Activated CD4-positive, alpha-beta memory T cell treated with anti-CD3 and anti-CD28 coated beads for 36 hours (primary cell): ENCODE measurements at regions not wholly inside any gene's neighbourhood (a gene's known extent, or its start where the extent isn't known, plus 50 kb on each side); places are given as distances from the start of the nearest gene placed in this dataset.

Source experiments
- CTCF ChIA-PET: fragments of 350-600 bp; sonication (Branson Sonifier 250); formaldehyde crosslinking; loops from one replicate; lab custom pipeline; 2021; ENCODE audit warnings: antibody characterized with exemption, inconsistent platforms; lab: Charles Lee
- POLR2A ChIA-PET: fragments of 350-600 bp; sonication (Branson Sonifier 250); formaldehyde crosslinking; loops from one replicate; lab custom pipeline; 2021; ENCODE audit warnings: antibody characterized with exemption; lab: Charles Lee
- DNase-seq: peaks from one replicate; pipeline ENCODE4 v3.0.0-alpha.2; 2020
- H3K27ac Mint-ChIP-seq: one replicate; pipeline ENCODE4 v1.8.0; 2021; ENCODE audit warnings: mixed read lengths
- H3K27me3 Mint-ChIP-seq: one replicate; pipeline ENCODE4 v1.8.0; 2021; ENCODE audit warnings: mixed read lengths
- H3K36me3 Mint-ChIP-seq: one replicate; pipeline ENCODE4 v1.8.0; 2021; ENCODE audit warnings: mixed read lengths
- H3K4me1 Mint-ChIP-seq: one replicate; pipeline ENCODE4 v1.8.0; 2021; ENCODE audit warnings: low read depth, mixed read lengths
- H3K4me3 Mint-ChIP-seq: one replicate; pipeline ENCODE4 v1.8.0; 2021; ENCODE audit warnings: mild to moderate bottlenecking, mixed read lengths
- H3K9me3 Mint-ChIP-seq: one replicate; pipeline ENCODE4 v1.8.0; 2021; ENCODE audit warnings: mixed read lengths
- intact Hi-C: fragments of 100-400 bp; cut with micrococcal nuclease; formaldehyde crosslinking; loops from one replicate; pipeline ENCODE4 v1.15.1; 2023

- H3K27ac Mint-ChIP-seq: no peak overlapping the region
- ChIA-PET CTCF (no interaction called here), POLR2A (no interaction called here)
- H3K4me1 Mint-ChIP-seq: no peaks in the 10 kb centered on the region
- no peak overlapping the region for H3K4me3 Mint-ChIP-seq
- H3K9me3 Mint-ChIP-seq: no peaks in the 10 kb centered on the region
- intact Hi-C loops: no loop called here
- DNase-seq: no peak
- H3K27me3 Mint-ChIP-seq: no peaks in the 10 kb centered on the region
- no peaks in the 10 kb centered on the region for H3K36me3 Mint-ChIP-seq
These were observed 220.6 kb downstream of the TRIM36 start for GRCh38 chr5:114948986-114949621.

GRCh38 chr5:114948363-114948762, 221.3 kb downstream of the TRIM36 start:
- DNase-seq: no peak
- H3K27ac Mint-ChIP-seq: no peak overlapping the region
- no peaks in the 10 kb centered on the region for H3K36me3 Mint-ChIP-seq
- H3K4me1 Mint-ChIP-seq: no peaks in the 10 kb centered on the region
- H3K4me3 Mint-ChIP-seq: no peak overlapping the region
- ChIA-PET POLR2A (no interaction called here), CTCF (no interaction called here)
- peaks cover 2% of the 10 kb centered on the region for H3K9me3 Mint-ChIP-seq
- intact Hi-C loops: no loop called here
- H3K27me3 Mint-ChIP-seq: no peaks in the 10 kb centered on the region

- H3K27ac Mint-ChIP-seq: no peak overlapping the region
- intact Hi-C loops: no loop called here
- no peak overlapping the region for H3K4me3 Mint-ChIP-seq
- DNase-seq: no peak
- ChIA-PET CTCF (no interaction called here), POLR2A (no interaction called here)
- no peaks in the 10 kb centered on the region for H3K36me3 Mint-ChIP-seq
- no peaks in the 10 kb centered on the region for H3K4me1 Mint-ChIP-seq
- no peaks in the 10 kb centered on the region for H3K27me3 Mint-ChIP-seq
- peaks cover 39% of the 10 kb centered on the region for H3K9me3 Mint-ChIP-seq
These were observed 229.0 kb downstream of the TRIM36 start for GRCh38 chr5:114940709-114941108.

- no peak for DNase-seq
- no peak overlapping the region for H3K27ac Mint-ChIP-seq
- CTCF ChIA-PET: no interaction called here
- POLR2A ChIA-PET: no interaction called here
- no peaks in the 10 kb centered on the region for H3K27me3 Mint-ChIP-seq
- intact Hi-C loops: no loop called here
- no peaks in the 10 kb centered on the region for H3K36me3 Mint-ChIP-seq
- H3K4me1 Mint-ChIP-seq: no peaks in the 10 kb centered on the region
- no peak overlapping the region for H3K4me3 Mint-ChIP-seq
- peaks cover 25% of the 10 kb centered on the region for H3K9me3 Mint-ChIP-seq
These were observed 234.2 kb downstream of the TRIM36 start for GRCh38 chr5:114935490-114935889.

- Mint-ChIP-seq H3K27me3 (no peaks in the 10 kb centered on the region), H3K4me1 (no peaks in the 10 kb centered on the region), H3K27ac (no peak overlapping the region), H3K4me3 (no peak overlapping the region), H3K36me3 (no peaks in the 10 kb centered on the region), H3K9me3 (peaks cover 2% of the 10 kb centered on the region)
- ChIA-PET POLR2A (no interaction called here), CTCF (no interaction called here)
- no peak for DNase-seq
- intact Hi-C loops: no loop called here
These were observed 240.9 kb downstream of the TRIM36 start for GRCh38 chr5:114928644-114929462.

- intact Hi-C loops: no loop called here
- ChIA-PET CTCF (interaction anchor here (1.0 kb wide), 1 partner anchor 11 kb away, joined by 3 read pairs; no protein-coding TSS in a partner anchor), POLR2A (no interaction called here)
- Mint-ChIP-seq H3K4me3 (no peak overlapping the region), H3K27me3 (no peaks in the 10 kb centered on the region), H3K4me1 (no peaks in the 10 kb centered on the region), H3K27ac (no peak overlapping the region), H3K9me3 (no peaks in the 10 kb centered on the region), H3K36me3 (no peaks in the 10 kb centered on the region)
- DNase-seq: no peak
These were observed 244.9 kb downstream of the TRIM36 start for GRCh38 chr5:114924769-114925168.

- no peak overlapping the region for H3K27ac Mint-ChIP-seq
- ChIA-PET POLR2A (no interaction called here), CTCF (no interaction called here)
- H3K4me1 Mint-ChIP-seq: no peaks in the 10 kb centered on the region
- peaks cover 9% of the 10 kb centered on the region for H3K9me3 Mint-ChIP-seq
- no peak overlapping the region for H3K4me3 Mint-ChIP-seq
- DNase-seq: no peak
- no peaks in the 10 kb centered on the region for H3K27me3 Mint-ChIP-seq
- intact Hi-C loops: no loop called here
- no peaks in the 10 kb centered on the region for H3K36me3 Mint-ChIP-seq
These were observed 257.4 kb downstream of the TRIM36 start for GRCh38 chr5:114912189-114912920.

GRCh38 chr5:114910727-114911126, 259.0 kb downstream of the TRIM36 start:
- no peaks in the 10 kb centered on the region for H3K27me3 Mint-ChIP-seq
- H3K9me3 Mint-ChIP-seq: peaks cover 9% of the 10 kb centered on the region
- H3K4me1 Mint-ChIP-seq: no peaks in the 10 kb centered on the region
- no peak overlapping the region for H3K4me3 Mint-ChIP-seq
- intact Hi-C loops: no loop called here
- ChIA-PET CTCF (no interaction called here), POLR2A (no interaction called here)
- H3K27ac Mint-ChIP-seq: no peak overlapping the region
- no peaks in the 10 kb centered on the region for H3K36me3 Mint-ChIP-seq
- no peak for DNase-seq

- no peak for DNase-seq
- no peak overlapping the region for H3K4me3 Mint-ChIP-seq
- peaks cover 13% of the 10 kb centered on the region for H3K9me3 Mint-ChIP-seq
- no peaks in the 10 kb centered on the region for H3K27me3 Mint-ChIP-seq
- CTCF ChIA-PET: no interaction called here
- POLR2A ChIA-PET: no interaction called here
- H3K27ac Mint-ChIP-seq: no peak overlapping the region
- no peaks in the 10 kb centered on the region for H3K36me3 Mint-ChIP-seq
- no peaks in the 10 kb centered on the region for H3K4me1 Mint-ChIP-seq
- intact Hi-C loops: no loop called here
These were observed 260.3 kb downstream of the TRIM36 start for GRCh38 chr5:114909424-114909823.

GRCh38 chr5:114903767-114904166, 265.9 kb downstream of the TRIM36 start:
- H3K36me3 Mint-ChIP-seq: no peaks in the 10 kb centered on the region
- no peak overlapping the region for H3K27ac Mint-ChIP-seq
- DNase-seq: no peak
- POLR2A ChIA-PET: no interaction called here
- intact Hi-C loops: no loop called here
- no peaks in the 10 kb centered on the region for H3K4me1 Mint-ChIP-seq
- H3K9me3 Mint-ChIP-seq: peaks cover 6% of the 10 kb centered on the region
- H3K4me3 Mint-ChIP-seq: no peak overlapping the region
- CTCF ChIA-PET: no interaction called here
- no peaks in the 10 kb centered on the region for H3K27me3 Mint-ChIP-seq

GRCh38 chr5:114898602-114899001, 271.1 kb downstream of the TRIM36 start:
- DNase-seq: no peak
- intact Hi-C loops: no loop called here
- Mint-ChIP-seq H3K4me1 (no peaks in the 10 kb centered on the region), H3K36me3 (no peaks in the 10 kb centered on the region), H3K27ac (no peak overlapping the region), H3K27me3 (no peaks in the 10 kb centered on the region), H3K4me3 (no peak overlapping the region), H3K9me3 (peaks cover 2% of the 10 kb centered on the region)
- ChIA-PET POLR2A (no interaction called here), CTCF (no interaction called here)

GRCh38 chr5:114883675-114884074, 286.0 kb downstream of the TRIM36 start:
- H3K27ac Mint-ChIP-seq: no peak overlapping the region
- no peaks in the 10 kb centered on the region for H3K4me1 Mint-ChIP-seq
- H3K4me3 Mint-ChIP-seq: no peak overlapping the region
- no peaks in the 10 kb centered on the region for H3K27me3 Mint-ChIP-seq
- no peak for DNase-seq
- H3K36me3 Mint-ChIP-seq: no peaks in the 10 kb centered on the region
- ChIA-PET POLR2A (no interaction called here), CTCF (no interaction called here)
- H3K9me3 Mint-ChIP-seq: peaks cover 6% of the 10 kb centered on the region
- intact Hi-C loops: no loop called here
